Pancreas (tissue), 10 donors: ENCODE measurements at regions not wholly inside any gene's neighbourhood (a gene's known extent, or its start where the extent isn't known, plus 50 kb on each side); places are given as distances from the start of the nearest gene placed in this dataset.

ENCODE experiments used
- ATAC-seq, 4 donors: fragments of 200-7000 bp; cut with Tn5 transposase; one replicate each; pipeline versions ENCODE4 v1.8.0 to v1.9.1; 2020; ENCODE audit warnings: mild to moderate bottlenecking in 4 of 4, moderate library complexity in 4 of 4
- DNase-seq, 6 donors: peaks; one replicate each; pipeline ENCODE4 v3.0.0-alpha.2; 2020
- FAIRE-seq: peaks from 2 replicates; lab custom pipeline; 2012; peaks lifted over from hg19 to GRCh38; lab: Jason Lieb, UNC
- H3K27ac ChIP-seq, 4 donors: fragments of 200-600 bp; sonication (generic); 1 replicate in 3 of 4; 2 replicates in 1 of 4; pipeline versions ENCODE4 v1.5.0 to v1.8.0; 2020
- H3K27me3 ChIP-seq, 4 donors: fragments of 200-600 bp; one replicate each; pipeline ENCODE4 v1.8.0; 2021
- H3K36me3 ChIP-seq, 3 donors: fragments of 200-600 bp; sonication (generic) in 1 of 3; one replicate each; pipeline versions ENCODE4 v1.5.0 to v1.8.0; 2020 to 2021
- H3K4me1 ChIP-seq, 3 donors: fragments of 200-600 bp; one replicate each; pipeline ENCODE4 v1.8.0; 2021
- H3K4me3 ChIP-seq, 4 donors: fragments of 200-600 bp; sonication (generic) in 2 of 4; one replicate each; pipeline versions ENCODE4 v1.5.0 to v1.8.0; 2020 to 2021
- H3K9me3 ChIP-seq, 4 donors: fragments of 200-600 bp; one replicate each; pipeline ENCODE4 v1.8.0; 2021
- WGBS, 2 donors: extraction: QIAGEN DNeasy Blood & Tissue Kit; methylation state at CpG; one replicate each; pipeline ENCODE4 v1.1.7; 2013; 5-methylcytosine and 5-hydroxymethylcytosine counted together
- intact Hi-C, 3 donors: fragments of 100-400 bp; cut with DNase I; formaldehyde crosslinking; loops; one replicate each; pipeline versions ENCODE4 v1.11.1 to v1.14.2; 2022
- TF ChIP-seq, protein P1 (sequence below), 4 donors: fragments of 200-600 bp; sonication (generic) in 3 of 4; IDR thresholded peaks; one replicate each; pipeline versions ENCODE4 v1.5.0 to v1.8.0; 2021; ENCODE audit warnings: antibody characterized with exemption in 4 of 4
- donor health status: healthy with polysubstance abuse.
- donor health status: DM: no; HTN: no; CAD: no; lungs with moderate emphysema.
- donor health status: DM: no; HTN: no; CAD: no.
- donor health status: control.
- donor health status: control.
- donor health status: Bipolar disorder and iron deficiency.
- donor health status: DM: yes; HTN: yes; CAD: no.
- donor health status: DM: no; HTN: no; CAD: no.
- donor health status: DM: no; HTN: no; CAD: no.
- donor health status: DM: yes; HTN: yes; CAD: no.

DNA sequence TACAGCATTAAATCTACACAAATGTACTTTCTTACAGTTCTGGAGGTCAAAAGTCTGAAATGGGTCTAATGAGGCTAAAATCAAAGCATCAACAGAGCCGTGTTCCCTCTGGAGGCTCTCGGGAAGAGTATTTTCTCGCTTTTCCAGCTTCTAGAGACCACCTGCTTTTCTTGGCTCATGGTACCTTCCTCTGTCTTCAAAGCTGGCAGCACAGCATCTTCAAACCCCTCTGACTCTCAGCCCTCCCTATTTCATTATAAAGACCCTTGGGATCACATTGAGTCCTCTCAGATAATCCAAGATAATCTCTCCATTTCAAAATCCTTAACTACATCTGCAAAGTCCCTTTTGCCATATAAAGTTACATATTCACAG, 117.8 kb upstream of the NCK2 start:
- FAIRE-seq (no peak), DNase-seq (no peak), ATAC-seq (no peak)
- Histone ChIP-seq H3K27ac (no peak overlapping the region), H3K9me3 (no peaks in the 10 kb centered on the region), H3K36me3 (no peaks in the 10 kb centered on the region), H3K4me3 (no peak overlapping the region), H3K4me1 (no peaks in the 10 kb centered on the region), H3K27me3 (no peaks in the 10 kb centered on the region)
- 75 to 91% methylated on average over 3 of the region's 3 CpGs for WGBS, 2 donors
- TF ChIP-seq, protein P1, sequence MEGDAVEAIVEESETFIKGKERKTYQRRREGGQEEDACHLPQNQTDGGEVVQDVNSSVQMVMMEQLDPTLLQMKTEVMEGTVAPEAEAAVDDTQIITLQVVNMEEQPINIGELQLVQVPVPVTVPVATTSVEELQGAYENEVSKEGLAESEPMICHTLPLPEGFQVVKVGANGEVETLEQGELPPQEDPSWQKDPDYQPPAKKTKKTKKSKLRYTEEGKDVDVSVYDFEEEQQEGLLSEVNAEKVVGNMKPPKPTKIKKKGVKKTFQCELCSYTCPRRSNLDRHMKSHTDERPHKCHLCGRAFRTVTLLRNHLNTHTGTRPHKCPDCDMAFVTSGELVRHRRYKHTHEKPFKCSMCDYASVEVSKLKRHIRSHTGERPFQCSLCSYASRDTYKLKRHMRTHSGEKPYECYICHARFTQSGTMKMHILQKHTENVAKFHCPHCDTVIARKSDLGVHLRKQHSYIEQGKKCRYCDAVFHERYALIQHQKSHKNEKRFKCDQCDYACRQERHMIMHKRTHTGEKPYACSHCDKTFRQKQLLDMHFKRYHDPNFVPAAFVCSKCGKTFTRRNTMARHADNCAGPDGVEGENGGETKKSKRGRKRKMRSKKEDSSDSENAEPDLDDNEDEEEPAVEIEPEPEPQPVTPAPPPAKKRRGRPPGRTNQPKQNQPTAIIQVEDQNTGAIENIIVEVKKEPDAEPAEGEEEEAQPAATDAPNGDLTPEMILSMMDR (IDR thresholded peaks at IDR 0.05), result no peak
- intact Hi-C loops, result no loop called here

DNA sequence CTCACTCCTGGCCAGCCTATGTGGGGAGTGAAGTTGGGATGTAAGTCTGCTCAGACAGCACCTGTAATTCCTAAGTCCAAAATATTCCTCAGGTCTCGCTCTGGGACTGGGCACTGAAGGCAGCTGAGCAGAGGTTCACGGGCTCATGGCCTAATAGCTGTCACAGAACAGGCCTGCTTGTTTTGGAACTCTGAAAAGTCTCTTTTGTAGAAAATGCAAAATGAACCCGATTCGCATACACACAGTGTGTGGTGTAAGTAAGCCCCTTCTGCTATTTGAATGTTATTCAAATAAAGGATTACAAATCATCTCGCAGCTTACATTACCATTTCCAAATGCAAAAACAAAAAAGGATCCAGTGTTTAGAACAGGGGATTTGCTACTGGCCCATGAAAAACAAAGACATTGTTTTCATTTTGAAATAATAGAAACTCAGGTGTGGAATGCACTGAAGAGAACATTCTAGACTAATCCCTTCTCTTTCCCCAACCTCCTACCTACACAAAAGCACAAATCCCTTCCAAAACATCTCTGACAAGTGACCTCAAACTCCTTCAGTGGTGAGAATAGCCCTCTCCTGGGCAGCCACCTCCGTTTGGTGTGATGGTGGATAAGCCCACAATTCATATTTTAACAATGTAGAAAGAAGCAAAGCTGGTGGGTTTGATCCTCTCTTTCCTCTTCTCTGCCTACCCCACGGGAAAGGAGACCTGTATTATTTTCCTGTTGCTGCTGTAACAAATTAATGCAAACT, 118.3 kb upstream of the NCK2 start:
- Histone ChIP-seq H3K27ac (no peak overlapping the region), H3K9me3 (no peaks in the 10 kb centered on the region), H3K36me3 (no peaks in the 10 kb centered on the region), H3K4me3 (no peak overlapping the region), H3K4me1 (no peaks in the 10 kb centered on the region), H3K27me3 (no peaks in the 10 kb centered on the region)
- DNase-seq (no peak), FAIRE-seq (no peak), ATAC-seq (no peak)
- intact Hi-C loops, result no loop called here
- 78 to 85% methylated on average over 7 of the region's 7 CpGs for WGBS, 2 donors
- TF ChIP-seq, protein P1 (IDR thresholded peaks at IDR 0.05), result no peak

DNA sequence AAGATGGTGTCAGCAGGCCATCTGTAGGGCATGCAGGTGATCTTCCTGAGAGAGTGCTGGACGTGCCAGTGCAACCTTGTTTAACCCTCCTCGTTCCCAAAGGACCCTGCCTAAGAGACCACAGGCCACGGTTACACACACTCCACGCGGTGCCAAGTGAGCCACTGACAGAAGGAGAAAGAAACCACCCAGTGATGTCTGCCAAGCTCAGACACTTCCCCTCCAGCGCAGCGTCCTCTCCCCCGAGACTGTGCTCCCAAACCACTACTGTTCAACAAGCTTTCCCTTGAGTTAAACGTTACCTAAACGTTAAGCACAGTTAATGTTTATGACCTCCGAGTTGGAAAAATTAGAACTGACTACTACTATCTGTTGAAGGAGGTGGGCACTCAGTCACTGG, 119.1 kb upstream of the NCK2 start:
- H3K9me3 ChIP-seq, result no peaks in the 10 kb centered on the region
- H3K36me3 ChIP-seq, result no peaks in the 10 kb centered on the region
- ATAC-seq (no peak), FAIRE-seq (no peak), DNase-seq (no peak)
- no peaks in the 10 kb centered on the region for H3K4me1 ChIP-seq
- intact Hi-C loops, result no loop called here
- no peaks in the 10 kb centered on the region for H3K27me3 ChIP-seq
- H3K27ac ChIP-seq, result no peak overlapping the region
- WGBS, 2 donors, result 54 to 55% methylated on average over 11 of the region's 11 CpGs
- TF ChIP-seq, protein P1 (IDR thresholded peaks at IDR 0.05), result no peak
- no peak overlapping the region for H3K4me3 ChIP-seq

DNA sequence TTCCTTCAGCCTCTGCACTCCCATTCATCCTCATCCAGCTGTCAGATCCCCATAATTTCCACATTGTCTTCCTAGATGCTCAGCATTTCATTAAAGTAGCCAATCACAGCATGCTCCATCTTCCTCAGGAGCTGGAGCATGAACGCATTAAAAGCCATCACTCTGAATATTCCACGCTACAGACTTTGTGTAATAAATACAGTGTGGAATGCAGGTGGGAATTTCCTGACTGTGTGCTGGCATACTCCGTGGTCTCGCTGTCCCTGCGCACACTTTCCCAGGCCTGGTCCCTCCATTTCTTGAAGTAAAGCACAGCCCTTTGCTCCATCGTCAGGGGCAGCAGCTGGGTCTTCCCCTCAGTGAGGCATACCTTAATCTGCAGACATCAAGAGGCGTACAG, 123.7 kb upstream of the NCK2 start:
- ATAC-seq, result no peak
- Histone ChIP-seq H3K27ac (no peak overlapping the region), H3K4me1 (no peaks in the 10 kb centered on the region), H3K36me3 (no peaks in the 10 kb centered on the region), H3K4me3 (no peak overlapping the region), H3K9me3 (no peaks in the 10 kb centered on the region), H3K27me3 (no peaks in the 10 kb centered on the region)
- WGBS, 2 donors, result 77 to 82% methylated on average over 7 of the region's 7 CpGs
- FAIRE-seq, result no peak
- intact Hi-C loops, result no loop called here
- TF ChIP-seq, protein P1 (IDR thresholded peaks at IDR 0.05), result no peak
- DNase-seq, result no peak

DNA sequence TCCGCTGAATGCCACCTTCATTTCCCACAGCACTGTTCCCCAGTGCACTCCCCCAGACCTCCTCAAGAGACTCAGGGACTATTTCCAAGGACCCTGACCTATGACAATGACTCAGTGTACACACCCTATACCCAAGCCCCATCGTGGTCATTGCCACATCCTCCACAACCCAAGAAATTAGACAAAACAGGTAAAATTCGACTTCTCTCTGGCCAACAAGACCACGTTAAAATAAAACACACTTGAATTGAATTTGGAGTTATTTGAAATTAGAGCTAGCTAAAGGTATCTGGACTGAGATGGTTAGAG, 126.4 kb upstream of the NCK2 start:
- Histone ChIP-seq H3K4me1 (peaks cover 0 to 4% (median 0%) of the 10 kb centered on the region in 3 donors), H3K9me3 (no peaks in the 10 kb centered on the region), H3K27me3 (no peaks in the 10 kb centered on the region), H3K27ac (no peak overlapping the region), H3K36me3 (no peaks in the 10 kb centered on the region), H3K4me3 (no peak overlapping the region)
- no peak for DNase-seq
- intact Hi-C loops, result no loop called here
- 84 to 86% methylated on average over 4 of the region's 4 CpGs for WGBS, 2 donors
- FAIRE-seq, result no peak
- TF ChIP-seq, protein P1 (IDR thresholded peaks at IDR 0.05), result no peak
- no peak for ATAC-seq
